Kidney (tissue), 13 donors: ENCODE measurements at regions not wholly inside any gene's neighbourhood (a gene's known extent, or its start where the extent isn't known, plus 50 kb on each side); places are given as distances from the start of the nearest gene placed in this dataset.

ENCODE experiments used
- DNase-seq, 5 donors: peaks; one replicate each; pipeline ENCODE4 v3.0.0-alpha.2; 2013 to 2020
- FAIRE-seq: peaks from 2 replicates; lab custom pipeline; 2012; peaks lifted over from hg19 to GRCh38; lab: Jason Lieb, UNC
- H3K27ac ChIP-seq, 2 donors: one replicate each; pipeline ENCODE4 v1.7.0; 2013; ENCODE audit warnings: low read depth in 2 of 2, low read length in 2 of 2, inconsistent platforms in 1 of 2
- H3K27me3 ChIP-seq: one replicate; pipeline ENCODE4 v1.7.1; 2013; ENCODE audit warnings: low read length, inconsistent platforms; ENCODE audit not compliant: control insufficient read depth, insufficient read depth
- H3K36me3 ChIP-seq, 3 donors: one replicate each; pipeline versions ENCODE4 v1.7.0 to v1.7.1; 2013; ENCODE audit warnings: low read length in 3 of 3, control low read depth in 1 of 3, inconsistent platforms in 1 of 3; ENCODE audit not compliant: insufficient read depth in 3 of 3, control insufficient read depth in 2 of 3
- H3K4me1 ChIP-seq, 3 donors: one replicate each; pipeline versions ENCODE4 v1.7.0 to v1.7.1; 2013; ENCODE audit warnings: low read length in 3 of 3, inconsistent platforms in 1 of 3, low read depth in 1 of 3; ENCODE audit not compliant: control insufficient read depth in 2 of 3, insufficient read depth in 2 of 3
- H3K4me3 ChIP-seq, 3 donors: one replicate each; pipeline versions ENCODE4 v1.7.0 to v1.8.1; 2013; ENCODE audit warnings: low read length in 3 of 3, control low read depth in 1 of 3, inconsistent platforms in 1 of 3
- H3K9ac ChIP-seq, 3 donors: one replicate each; pipeline versions ENCODE4 v1.7.0 to v1.7.1; 2013; ENCODE audit warnings: low read length in 3 of 3, control low read depth in 1 of 3, inconsistent platforms in 1 of 3
- H3K9me3 ChIP-seq, 3 donors: one replicate each; pipeline versions ENCODE4 v1.7.0 to v1.7.1; 2013; ENCODE audit warnings: low read length in 3 of 3, control low read depth in 1 of 3, inconsistent platforms in 1 of 3; ENCODE audit not compliant: control insufficient read depth in 2 of 3, insufficient read depth in 1 of 3
- intact Hi-C: fragments of 100-400 bp; cut with DNase I; formaldehyde crosslinking; loops from one replicate; pipeline ENCODE4 v1.11.1; 2022
- TF ChIP-seq, protein P1 (sequence below): IDR thresholded peaks from 3 replicates; pipeline ENCODE4 v1.5.1; 2012; ENCODE audit warnings: mild to moderate bottlenecking, moderate library complexity, borderline replicate concordance; ENCODE audit not compliant: insufficient read depth; ENCODE audit errors: extremely low read depth
- donor health status: control.
- donor health status: control.
- donor health status: control.
- donor health status: control.
- donor health status: control.
- donor health status: DM: yes; HTN: yes; CAD: no.
- donor health status: Normal renal cell carcinoma (clear cell type).

GRCh38 chr16:72349719-72350118 is 177.8 kb upstream of the PMFBP1 start:
- intact Hi-C loops, result no loop called here
- Histone ChIP-seq H3K27me3 (no peaks in the 10 kb centered on the region), H3K4me1 (no peaks in the 10 kb centered on the region), H3K36me3 (no peaks in the 10 kb centered on the region), H3K27ac (no peak overlapping the region), H3K9me3 (no peaks in the 10 kb centered on the region), H3K4me3 (no peak overlapping the region), H3K9ac (no peak overlapping the region)
- FAIRE-seq (no peak), DNase-seq (no peak)
- TF ChIP-seq, protein P1, sequence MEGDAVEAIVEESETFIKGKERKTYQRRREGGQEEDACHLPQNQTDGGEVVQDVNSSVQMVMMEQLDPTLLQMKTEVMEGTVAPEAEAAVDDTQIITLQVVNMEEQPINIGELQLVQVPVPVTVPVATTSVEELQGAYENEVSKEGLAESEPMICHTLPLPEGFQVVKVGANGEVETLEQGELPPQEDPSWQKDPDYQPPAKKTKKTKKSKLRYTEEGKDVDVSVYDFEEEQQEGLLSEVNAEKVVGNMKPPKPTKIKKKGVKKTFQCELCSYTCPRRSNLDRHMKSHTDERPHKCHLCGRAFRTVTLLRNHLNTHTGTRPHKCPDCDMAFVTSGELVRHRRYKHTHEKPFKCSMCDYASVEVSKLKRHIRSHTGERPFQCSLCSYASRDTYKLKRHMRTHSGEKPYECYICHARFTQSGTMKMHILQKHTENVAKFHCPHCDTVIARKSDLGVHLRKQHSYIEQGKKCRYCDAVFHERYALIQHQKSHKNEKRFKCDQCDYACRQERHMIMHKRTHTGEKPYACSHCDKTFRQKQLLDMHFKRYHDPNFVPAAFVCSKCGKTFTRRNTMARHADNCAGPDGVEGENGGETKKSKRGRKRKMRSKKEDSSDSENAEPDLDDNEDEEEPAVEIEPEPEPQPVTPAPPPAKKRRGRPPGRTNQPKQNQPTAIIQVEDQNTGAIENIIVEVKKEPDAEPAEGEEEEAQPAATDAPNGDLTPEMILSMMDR, result no peak

DNA sequence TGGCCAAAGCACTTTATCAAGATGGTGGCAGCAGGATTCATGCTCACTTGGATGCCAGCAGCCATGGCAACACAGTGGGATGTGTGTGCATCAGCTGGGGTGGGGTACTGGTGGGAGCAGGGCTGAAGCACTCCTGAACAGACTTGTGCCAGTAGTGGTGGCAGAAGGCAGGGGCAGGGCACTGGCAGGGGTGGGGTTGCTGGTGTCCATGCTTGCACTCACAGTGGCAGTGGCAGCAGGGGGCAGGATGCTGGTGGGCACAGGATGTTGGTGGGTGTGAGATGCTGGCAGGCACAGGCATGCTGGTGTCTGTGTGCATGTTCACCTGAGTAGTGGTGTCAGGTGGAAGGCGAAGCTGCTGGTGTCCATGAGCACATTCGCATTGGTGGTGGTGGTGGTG is 161.0 kb upstream of the PMFBP1 start:
- TF ChIP-seq, protein P1, result no peak
- no peak for FAIRE-seq
- peak in 1 of 5 donors; percentile 71 for DNase-seq
- intact Hi-C loops, result no loop called here
- Histone ChIP-seq H3K36me3 (no peaks in the 10 kb centered on the region), H3K27ac (no peak overlapping the region), H3K9me3 (peaks cover 0 to 7% (median 0%) of the 10 kb centered on the region in 3 donors), H3K9ac (no peak overlapping the region), H3K4me3 (no peak overlapping the region), H3K4me1 (no peaks in the 10 kb centered on the region), H3K27me3 (no peaks in the 10 kb centered on the region)

DNA sequence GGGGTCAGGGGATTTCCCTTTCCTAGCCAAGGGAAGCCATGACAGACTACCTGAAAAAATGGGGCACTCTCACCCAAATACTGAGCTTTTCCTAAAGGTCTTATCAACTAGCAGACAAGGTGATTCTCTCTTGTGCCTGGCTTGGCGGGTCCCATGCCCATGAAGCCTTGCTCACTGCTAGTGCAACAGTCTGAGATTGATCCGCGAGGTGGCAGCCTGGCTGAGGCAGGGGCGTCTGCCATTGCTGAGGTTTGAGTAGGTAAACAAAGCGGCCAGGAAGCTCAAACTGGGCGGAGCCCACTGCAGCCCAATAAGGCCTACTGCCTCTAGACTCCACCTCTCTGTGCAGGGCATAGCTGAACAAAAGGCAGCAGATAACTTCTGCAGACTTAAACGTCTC is 152.6 kb upstream of the PMFBP1 start:
- H3K27me3 ChIP-seq, result no peaks in the 10 kb centered on the region
- intact Hi-C loops, result no loop called here

DNA sequence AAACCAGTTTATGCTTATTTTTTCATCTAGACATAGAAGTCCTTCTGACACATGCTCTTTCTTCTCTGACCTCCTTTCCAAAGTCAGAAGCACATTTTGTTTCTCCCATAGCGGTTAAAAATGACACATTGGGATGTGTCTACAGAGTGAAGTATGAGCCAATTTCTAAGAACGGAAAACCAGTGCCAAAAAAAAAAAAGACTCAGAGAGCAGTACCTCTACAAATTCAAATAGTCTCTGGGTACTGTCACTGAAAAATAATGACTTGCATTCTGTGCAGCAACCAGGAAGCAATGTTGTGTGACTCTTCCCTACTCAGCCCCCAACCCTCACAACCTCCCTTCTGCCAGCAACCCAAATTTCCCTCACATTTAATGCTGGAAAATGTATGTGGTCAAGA is 145.5 kb upstream of the PMFBP1 start:
- TF ChIP-seq, protein P1, result no peak
- intact Hi-C loops, result no loop called here
- no peak for FAIRE-seq
- DNase-seq, result no peak
- no peak overlapping the region for H3K4me3 ChIP-seq
- H3K27ac ChIP-seq, result no peak overlapping the region
- no peak overlapping the region for H3K9ac ChIP-seq
- no peaks in the 10 kb centered on the region for H3K27me3 ChIP-seq
- no peaks in the 10 kb centered on the region for H3K4me1 ChIP-seq
- no peaks in the 10 kb centered on the region for H3K36me3 ChIP-seq
- H3K9me3 ChIP-seq, result peaks cover 0 to 4% (median 0%) of the 10 kb centered on the region in 3 donors

More for the DNA sequence above, 152.6 kb upstream of the PMFBP1 start:
- Histone ChIP-seq H3K9ac (no peak overlapping the region), H3K27ac (no peak overlapping the region), H3K4me1 (no peaks in the 10 kb centered on the region), H3K4me3 (no peak overlapping the region), H3K9me3 (peaks cover 0 to 4% (median 0%) of the 10 kb centered on the region in 3 donors), H3K36me3 (no peaks in the 10 kb centered on the region)
- FAIRE-seq (no peak), DNase-seq (peak in 1 of 5 donors; percentile 41)
- TF ChIP-seq, protein P1, result no peak
